Astrocyte of the spinal cord (primary cell): ENCODE measurements at regions not wholly inside any gene's neighbourhood (a gene's known extent, or its start where the extent isn't known, plus 50 kb on each side); places are given as distances from the start of the nearest gene placed in this dataset.
"Not testable (repeated sequence)": the region's sequence is repeated elsewhere in the genome, so short reads cannot be mapped to it uniquely, and the experiment has no call there.

Experiments used
- DNase-seq: peaks from one replicate; pipeline ENCODE4 v3.0.0; 2011; ENCODE audit warnings: low read depth, low spot score
- H3K4me3 ChIP-seq: 2 replicates; pipeline ENCODE4 v1.5.1; 2011; ENCODE audit warnings: low read depth, mild to moderate bottlenecking, low read length, moderate library complexity
- in situ Hi-C: cut with HindIII; loops from 2 replicates; pipeline ENCODE4 v1.10.0; 2017; ENCODE audit warnings: low sequenced_read_pairs
- TF ChIP-seq, protein P1 (sequence below): IDR thresholded peaks from 2 replicates; pipeline ENCODE4 v1.5.1; 2012; ENCODE audit warnings: low read depth, mild to moderate bottlenecking, low read length, inconsistent platforms

DNA sequence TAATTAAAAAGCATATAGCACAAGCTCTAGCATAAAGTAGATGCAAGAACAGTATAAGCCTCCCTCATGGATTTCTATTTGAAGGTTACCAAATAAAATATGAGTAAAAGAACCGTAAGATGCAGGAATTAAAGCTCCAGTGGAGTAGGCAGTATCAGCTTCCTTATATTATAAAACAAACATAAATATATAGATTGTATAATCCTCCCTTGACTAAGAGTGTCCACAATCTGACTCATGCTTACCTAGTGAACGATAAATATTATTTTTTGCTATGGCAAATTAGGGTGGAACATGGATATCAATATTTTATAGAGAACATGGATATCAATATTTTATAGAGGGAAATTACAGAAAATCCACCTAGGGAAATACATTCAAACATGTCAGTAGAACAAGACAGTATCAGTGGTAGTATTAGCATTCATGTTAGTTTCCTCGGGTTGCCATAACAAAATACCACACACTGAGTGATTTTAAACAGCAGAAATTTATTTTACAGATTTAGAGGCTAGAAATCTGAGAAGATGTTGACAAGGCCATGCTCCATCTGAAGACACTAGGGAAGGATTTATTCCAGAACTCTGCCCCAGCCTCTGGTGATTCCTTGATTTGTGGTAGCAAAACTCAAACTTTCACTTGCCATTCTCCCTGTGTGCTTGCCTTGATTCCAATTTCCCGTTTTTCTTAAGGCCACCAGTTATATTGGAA lies 1521.3 kb downstream of the SI start:
- TF ChIP-seq, protein P1, sequence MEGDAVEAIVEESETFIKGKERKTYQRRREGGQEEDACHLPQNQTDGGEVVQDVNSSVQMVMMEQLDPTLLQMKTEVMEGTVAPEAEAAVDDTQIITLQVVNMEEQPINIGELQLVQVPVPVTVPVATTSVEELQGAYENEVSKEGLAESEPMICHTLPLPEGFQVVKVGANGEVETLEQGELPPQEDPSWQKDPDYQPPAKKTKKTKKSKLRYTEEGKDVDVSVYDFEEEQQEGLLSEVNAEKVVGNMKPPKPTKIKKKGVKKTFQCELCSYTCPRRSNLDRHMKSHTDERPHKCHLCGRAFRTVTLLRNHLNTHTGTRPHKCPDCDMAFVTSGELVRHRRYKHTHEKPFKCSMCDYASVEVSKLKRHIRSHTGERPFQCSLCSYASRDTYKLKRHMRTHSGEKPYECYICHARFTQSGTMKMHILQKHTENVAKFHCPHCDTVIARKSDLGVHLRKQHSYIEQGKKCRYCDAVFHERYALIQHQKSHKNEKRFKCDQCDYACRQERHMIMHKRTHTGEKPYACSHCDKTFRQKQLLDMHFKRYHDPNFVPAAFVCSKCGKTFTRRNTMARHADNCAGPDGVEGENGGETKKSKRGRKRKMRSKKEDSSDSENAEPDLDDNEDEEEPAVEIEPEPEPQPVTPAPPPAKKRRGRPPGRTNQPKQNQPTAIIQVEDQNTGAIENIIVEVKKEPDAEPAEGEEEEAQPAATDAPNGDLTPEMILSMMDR = no peak
- in situ Hi-C loops = no loop called here

DNA sequence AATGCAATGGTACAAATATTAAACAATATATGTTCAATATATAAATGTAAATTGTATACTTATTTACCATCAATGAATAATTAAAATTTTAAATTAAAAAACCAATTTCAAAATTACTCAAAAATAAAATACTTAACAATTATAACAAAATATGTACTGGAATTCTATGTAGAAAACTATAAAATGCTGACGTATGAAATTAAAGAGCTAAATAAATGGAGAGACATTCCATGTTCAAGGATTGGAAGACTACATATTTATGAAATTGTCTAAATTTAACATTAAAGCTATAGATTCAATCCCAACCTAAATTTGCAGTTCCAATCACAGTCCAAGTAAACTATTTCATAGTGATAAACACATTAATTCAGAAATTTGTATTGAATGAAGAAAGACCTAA lies 1522.4 kb downstream of the SI start:
- TF ChIP-seq, protein P1 = no peak
- in situ Hi-C loops = no loop called here
- DNase-seq = no peak
- no peak overlapping the region for H3K4me3 ChIP-seq

More for the DNA sequence above, 1521.3 kb downstream of the SI start:
- no peak overlapping the region for H3K4me3 ChIP-seq
- DNase-seq = no peak

DNA sequence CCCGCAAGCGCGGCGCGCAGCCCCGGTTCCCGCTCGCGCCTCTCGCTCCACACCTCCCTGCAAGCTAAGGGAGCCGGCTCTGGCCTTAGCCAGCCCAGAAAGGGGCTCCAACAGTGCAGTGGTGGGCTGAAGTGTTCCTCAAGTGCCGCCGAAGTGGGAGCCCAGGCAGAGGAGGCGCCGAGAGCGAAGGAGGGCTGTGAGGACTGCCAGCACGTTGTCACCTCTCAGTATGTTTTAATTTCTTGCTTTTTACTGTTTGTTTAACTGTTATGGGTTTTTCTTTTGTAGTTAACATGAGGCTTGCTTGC lies 1525.7 kb downstream of the SI start:
- in situ Hi-C loops = no loop called here

DNA sequence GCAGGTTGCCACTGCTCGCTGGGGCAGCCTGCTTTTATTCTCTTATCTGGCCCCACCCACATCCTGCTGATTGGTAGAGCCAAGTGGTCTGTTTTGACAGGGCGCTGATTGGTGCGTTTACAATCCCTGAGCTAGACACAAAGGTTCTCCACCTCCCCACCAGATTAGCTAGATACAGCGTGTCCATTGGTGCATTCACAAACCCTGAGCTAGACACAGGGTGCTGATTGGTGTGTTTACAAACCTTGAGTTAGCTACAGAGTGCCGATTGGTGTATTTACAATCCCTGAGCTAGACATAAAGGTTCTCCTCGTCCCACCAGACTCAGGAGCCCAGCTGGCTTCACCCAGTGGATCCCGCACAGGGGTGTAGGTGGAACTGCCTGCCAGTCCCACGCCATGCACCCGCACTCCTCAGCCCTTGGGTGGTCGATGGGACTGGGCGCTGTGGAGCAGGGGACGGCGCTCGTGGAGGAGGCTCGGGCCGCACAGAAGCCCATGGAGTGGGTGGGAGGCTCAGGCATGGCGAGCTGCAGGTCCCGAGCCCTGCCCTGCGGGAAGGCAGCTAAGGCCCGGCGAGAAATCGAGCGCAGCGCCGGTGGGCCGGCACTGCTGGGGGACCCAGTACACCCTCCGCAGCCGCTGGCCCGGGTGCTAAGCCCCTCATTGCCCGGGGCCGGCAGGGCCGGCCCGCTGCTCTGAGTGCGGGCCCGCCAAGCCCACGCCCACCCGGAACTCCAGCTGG lies 1526.2 kb downstream of the SI start:
- in situ Hi-C loops, DNase-seq, H3K4me3 ChIP-seq: not testable (repeated sequence)

More for the DNA sequence above, 1525.7 kb downstream of the SI start:
- no peak overlapping the region for H3K4me3 ChIP-seq
- TF ChIP-seq, protein P1 = no peak
- no peak for DNase-seq

DNA sequence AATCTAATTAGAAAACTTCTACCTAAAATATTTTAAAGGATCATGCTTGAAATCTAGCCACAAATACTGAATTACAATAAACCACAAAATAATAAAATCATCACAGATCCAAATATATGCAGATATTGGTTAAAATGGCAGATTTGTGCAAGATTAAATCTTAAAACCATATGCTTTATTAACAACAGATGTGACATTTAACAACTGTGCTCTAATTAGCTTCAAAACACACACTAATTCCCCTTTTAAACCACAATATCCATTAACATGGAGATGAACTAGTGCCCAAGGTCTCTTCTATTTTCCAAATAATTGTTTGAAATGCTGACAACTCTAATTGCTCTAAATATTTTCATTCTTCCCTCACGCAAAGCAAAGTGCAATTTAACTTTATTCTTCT lies 1530.3 kb downstream of the SI start:
- DNase-seq = no peak
- TF ChIP-seq, protein P1 = no peak
- no peak overlapping the region for H3K4me3 ChIP-seq
- in situ Hi-C loops = no loop called here

DNA sequence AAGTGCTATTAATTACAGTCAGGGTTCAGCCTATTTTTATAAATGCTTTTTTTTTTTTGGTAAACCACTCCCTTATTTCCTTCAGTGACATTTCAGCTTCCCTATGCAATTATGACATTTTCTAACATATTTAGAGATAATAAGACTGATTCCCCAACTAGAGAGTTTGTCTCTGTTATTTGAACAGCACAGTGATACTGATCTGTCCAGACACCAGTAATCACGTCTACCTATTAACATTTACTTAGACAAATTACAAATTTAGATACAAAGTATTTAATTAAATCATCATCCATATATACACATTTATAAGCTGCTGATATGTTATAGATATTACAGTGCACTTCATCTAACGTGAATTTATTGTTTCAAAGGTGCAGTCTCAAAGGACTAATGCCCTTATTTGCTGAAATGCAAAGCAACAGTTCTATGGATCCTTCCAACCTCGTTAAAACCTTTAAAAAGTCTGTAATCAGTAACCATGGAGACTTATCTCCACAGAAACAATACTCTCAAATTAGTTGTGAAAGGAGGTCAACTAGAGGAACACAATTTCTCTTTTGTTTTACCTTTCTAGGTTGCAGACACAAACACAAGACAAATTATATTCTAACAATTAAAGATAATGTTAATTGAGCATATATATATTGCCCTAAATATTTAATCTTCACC lies 1531.1 kb downstream of the SI start:
- TF ChIP-seq, protein P1 = no peak
- in situ Hi-C loops = no loop called here
- no peak for DNase-seq
- no peak overlapping the region for H3K4me3 ChIP-seq

DNA sequence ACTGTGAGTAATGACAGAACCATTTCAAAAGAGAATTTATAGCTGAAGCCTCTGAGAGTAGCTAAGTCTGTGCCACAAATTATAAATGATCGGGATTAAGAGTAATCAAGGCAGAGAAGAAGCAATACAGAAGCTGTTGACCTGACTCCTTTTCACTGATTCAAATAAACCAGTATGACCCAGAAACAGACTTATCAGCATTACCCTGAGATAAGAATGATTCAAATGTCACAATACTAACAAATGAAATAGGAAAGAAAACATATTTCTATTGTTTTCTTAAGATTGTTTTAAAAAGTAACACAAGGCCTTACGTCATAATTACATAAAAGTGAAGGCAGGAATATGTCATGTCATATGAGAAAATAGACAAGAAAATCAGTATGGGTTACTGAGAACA lies 1534.6 kb downstream of the SI start:
- TF ChIP-seq, protein P1 = no peak
- in situ Hi-C loops = no loop called here
- H3K4me3 ChIP-seq = no peak overlapping the region
- no peak for DNase-seq
